Inflammatory macrophage (primary cell): ENCODE measurements at regions not wholly inside any gene's neighbourhood (a gene's known extent, or its start where the extent isn't known, plus 50 kb on each side); places are given as distances from the start of the nearest gene placed in this dataset.
"Not testable (repeated sequence)": the region's sequence is repeated elsewhere in the genome, so short reads cannot be mapped to it uniquely, and the experiment has no call there.

ENCODE experiments used
- DNase-seq, 2 donors: peaks; one replicate each; pipeline ENCODE4 v3.0.0-alpha.2; 2020 to 2022

DNA sequence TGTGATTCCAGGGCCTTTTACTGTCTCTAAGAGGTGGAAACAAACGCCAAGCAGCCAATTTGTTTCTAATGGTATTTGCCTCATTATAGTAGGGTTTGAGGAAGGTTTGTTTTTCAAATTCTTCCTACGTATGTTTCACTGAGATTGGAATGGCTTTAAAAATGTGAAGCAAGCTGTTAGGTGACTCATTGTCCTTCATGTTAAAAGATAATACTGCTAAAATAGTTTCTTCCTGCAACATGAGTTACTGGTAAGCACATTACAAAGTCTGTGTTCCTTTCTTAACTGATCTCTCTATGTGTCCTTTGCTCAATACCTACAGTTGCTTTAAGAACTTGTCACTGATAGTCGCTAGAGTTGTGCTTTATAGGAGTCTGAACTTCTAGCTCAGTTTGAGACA, 1183.9 kb downstream of the RPA4 start:
- no peak for DNase-seq

DNA sequence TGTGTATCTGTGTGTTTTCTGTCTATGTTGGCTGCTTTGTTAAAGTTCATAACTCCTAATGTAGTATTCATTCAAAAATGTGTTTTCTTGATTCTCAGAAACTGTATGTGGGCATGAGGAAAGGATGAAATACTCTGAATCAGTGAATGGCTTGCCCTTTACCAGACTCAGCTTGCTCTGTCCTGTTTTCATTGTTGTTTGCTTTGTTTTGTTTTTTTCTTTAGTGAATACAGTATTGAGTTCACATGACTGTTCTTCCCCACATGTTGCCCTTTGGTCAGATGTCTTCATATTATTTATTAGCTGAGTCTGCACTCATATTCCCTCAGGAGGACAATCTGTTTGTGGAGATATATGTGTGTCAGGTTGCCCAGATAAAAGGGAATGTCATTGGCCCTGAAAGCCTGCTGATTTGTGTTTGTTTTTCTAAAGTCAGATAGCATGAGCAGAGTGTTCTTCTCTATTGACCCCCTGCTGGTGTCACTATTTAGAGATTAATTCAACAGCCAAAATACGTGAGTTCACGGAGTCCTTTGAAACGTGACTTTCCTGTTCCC, 1184.4 kb downstream of the RPA4 start:
- DNase-seq, result no peak

DNA sequence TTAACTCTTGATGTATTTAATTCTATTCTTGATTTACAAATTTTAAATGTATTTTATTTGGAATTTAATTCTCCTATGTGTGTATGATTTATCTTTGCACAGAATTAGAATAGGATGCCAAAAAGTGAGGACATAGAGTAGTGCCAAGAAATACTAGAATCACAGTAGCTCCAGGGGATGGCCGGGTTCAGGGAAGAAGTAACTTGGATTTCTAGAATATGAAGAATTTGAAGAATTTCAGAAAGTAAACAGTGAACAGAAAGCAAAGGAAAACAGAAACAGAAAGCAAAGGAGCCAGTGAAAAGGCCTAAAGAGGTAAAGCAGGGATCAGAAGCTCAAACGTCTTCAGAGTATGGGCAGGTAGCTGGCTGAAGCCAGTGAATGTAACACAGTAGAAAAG, 1187.6 kb downstream of the RPA4 start:
- DNase-seq, result no peak

DNA sequence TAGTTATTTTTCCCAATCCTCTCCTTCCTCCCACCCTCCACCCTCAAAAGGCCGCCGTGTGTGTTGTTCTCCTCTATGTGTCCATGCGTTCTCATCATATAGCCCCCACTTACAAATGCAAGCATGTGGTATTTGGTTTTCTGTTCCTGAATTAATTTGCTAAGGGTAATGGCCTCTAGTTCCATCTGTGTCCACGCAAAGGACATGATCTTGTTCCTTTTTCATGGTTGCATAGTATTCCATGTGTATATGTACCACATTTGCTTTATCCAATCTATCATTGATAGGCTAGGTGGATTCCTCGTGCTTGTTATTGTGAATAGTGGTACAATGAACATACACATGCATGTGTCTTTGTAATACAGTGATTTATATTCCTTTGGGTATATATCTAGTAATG, 1193.7 kb downstream of the RPA4 start:
- DNase-seq, result no peak

DNA sequence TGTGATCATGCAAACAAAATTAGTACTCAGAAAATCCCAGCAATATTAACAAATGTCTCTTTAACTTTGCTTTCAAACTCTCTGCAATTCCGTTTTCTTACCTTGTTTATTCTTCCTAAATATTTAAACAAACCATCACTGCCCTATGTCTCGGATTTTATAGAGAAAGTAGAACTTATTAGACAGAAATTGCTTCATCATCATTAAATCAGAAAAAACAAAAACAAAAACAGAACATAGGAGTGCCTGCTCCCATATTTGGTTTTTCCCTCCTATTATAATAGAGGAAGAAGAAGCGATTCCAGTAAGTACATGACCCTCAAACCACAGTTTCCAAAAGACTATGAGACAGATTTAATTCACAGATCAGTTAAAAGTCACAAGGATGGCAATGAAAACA, 1228.0 kb downstream of the RPA4 start:
- no peak for DNase-seq

DNA sequence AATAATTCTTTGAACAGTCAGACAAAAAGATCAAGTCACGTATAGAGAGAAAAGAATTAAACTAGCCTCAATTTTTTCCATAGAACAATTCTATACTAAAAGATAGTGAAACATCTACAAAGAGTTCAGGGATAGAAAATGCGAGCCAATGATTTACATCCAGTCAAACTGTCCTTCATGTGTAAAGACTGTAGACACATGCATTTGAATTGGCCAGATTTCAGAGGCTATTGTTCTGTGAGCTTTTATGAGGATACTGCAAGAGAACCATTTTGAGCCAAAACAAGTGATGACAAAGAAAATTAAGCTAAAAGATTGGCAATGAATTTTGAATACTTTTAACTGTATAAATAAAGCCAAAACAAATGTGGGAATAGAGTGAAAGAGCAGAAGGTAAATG, 1230.3 kb downstream of the RPA4 start:
- no peak for DNase-seq

DNA sequence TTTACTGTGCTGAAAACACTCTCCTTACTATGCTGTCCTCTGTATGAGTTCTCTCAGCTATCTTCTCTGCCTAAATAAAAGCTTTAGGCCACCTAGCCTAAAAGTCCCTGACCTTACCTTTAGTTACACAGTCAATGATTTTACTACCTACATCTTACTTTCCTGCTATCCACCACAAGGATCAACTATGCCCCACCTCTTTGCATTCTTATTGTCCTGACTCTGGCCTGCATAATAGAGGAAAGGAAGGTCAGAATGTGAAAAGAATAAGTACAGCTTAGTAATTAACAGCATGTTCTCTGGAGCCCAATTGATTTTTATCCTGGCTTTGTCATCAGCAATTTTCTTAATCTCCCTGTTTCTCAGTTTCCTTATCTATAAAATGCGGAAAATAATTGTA, 1257.8 kb downstream of the RPA4 start:
- no peak for DNase-seq

DNA sequence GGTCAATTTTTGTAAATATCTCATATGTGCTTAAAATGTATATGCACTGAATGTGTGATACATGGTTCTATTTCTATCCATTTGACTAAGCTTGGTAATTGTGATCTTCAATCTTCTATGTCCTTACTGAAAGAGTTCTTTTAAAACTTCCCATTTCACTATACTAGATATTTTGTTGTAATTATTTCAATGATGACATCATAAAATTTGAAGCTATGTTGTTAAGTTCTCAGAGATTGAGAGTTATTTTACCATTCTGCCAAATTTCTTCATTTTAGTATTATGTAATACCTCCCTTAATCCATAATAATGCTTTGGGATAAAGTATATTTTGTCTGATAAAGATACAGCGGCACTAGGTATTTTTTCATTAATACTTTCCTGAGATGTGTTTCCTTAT, 1307.3 kb downstream of the RPA4 start:
- no peak for DNase-seq

DNA sequence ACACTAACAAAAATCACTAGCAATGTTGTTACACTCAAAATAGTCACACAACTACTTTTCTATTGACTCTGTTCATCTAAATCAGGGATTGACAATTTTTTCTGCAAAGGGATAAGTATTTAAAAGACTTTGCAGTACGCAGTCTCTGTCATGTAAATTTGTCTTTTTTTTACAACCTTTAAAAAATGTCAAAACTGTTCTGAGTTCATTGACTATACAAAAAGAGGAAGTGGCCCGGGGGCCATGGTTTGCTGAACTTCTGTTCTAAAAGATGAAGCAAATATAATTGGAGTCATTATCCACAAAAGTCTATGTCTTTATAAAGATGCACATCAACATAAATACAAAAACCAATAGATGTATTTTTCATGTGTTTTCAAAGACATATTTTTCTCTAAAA, 1310.3 kb downstream of the RPA4 start:
- DNase-seq, result no peak

DNA sequence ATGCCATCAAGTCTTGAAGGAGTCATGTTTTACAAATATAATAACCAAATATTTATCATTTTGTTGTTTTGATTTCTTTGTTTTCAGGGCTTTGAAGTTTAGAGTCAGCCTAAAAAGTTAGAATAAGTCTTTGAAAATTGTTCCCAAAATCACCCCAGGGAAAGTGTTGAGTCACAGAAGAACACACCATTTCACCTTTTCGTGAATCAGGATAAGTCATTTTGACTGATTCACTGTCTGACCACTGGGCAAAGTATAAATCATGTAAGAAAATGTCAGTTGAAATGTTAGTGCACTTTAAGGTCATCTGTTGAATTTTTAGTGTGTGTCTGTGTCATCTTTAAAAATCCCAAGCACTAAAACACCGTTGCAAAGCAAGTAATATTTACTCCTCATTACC, 1320.1 kb downstream of the RPA4 start:
- DNase-seq, result no peak

DNA sequence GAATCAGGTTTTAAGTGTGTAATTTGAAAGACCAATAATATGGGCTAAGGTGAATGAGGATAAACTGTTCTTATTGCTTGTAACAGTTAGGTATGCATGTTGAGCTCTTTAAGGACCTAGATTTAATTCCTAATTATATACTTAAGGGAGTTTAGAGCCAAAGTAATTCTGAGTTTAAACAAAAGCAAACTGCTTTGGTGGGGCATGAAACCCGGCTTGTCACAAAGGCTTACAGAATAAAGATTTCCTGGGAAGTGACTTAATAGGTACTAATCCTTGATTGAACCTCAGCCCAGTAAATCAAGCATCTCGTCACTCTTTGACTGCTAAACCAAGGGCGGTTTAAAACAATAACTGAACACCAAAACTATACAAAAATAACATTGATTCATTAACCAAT, 1324.2 kb downstream of the RPA4 start:
- no peak for DNase-seq

DNA sequence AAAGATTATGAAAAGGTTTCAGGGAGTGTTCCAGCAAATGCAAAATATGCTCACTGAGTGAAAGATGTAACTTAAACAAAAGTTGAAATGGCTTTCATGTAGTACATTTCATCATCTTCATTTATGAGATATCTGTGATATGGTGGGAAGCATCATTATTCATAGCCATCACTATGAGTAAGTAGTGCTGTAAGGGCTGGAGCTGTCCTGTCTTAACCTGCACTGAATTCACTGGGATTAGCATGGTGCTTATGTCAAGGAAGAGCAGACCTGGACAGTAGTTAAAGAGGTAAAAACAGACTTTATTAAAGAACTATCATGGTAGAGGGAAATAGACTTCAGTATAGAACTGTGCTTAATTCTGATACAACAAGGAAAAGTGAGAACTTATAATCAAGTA, 1347.3 kb downstream of the RPA4 start:
- DNase-seq, result no peak

DNA sequence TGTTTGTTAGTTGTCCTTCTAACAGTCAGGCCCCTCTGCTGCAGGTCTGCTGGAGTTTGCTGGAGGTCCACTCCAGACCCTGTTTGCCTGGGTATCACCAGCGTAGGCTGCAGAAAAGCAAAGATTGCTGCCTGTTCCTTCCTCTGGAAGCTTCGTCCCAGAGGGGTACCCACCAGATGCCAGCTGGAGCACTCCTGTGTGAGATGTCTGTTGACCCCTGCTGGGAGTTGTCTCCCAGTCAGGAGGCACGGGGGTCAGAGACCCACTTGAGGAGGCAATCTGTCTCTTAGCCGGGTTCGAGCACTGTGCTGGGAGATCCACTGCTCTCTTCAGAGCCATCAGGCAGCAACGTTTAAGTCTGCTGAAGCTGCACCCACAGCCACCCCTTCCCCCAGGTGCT, 1356.4 kb downstream of the RPA4 start:
- DNase-seq, result not testable (repeated sequence)

DNA sequence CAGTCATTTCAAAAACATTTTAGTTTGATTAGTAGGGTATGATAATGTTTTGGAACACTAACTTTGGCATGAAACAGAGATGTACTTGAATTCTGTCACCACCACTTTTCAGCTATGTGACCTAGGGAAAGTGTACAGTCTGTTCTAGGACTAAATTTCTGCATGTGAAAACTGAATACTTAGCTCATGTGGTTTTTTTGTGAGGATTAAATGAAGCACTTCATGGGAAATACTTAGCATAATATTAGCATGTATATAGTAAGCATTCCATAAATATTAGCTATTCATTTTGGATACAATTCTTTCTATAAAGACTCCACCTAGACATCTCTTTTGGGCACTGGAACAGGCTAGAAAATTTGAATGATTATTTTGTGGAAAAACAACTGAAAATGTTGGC, 1379.4 kb downstream of the RPA4 start:
- DNase-seq, result no peak

DNA sequence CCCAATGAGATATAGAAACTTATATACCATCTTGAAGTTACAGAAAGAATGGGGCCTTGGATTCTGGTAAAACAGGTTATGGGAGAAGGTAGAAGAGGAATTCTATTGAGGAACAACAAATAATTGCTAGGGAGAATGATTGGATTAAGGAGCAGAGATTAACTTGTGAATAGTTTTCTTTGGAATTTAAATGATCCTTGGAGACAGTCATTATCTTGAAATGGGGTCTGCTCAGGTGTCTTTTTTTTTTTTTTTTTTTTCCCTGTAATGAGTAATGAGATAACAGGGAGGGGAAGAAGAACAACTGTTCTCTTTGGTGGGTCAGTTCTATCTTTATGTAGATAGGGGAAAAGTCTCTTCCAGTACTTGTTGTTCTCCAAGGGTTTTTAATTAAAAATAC, 1406.0 kb downstream of the RPA4 start:
- no peak for DNase-seq

DNA sequence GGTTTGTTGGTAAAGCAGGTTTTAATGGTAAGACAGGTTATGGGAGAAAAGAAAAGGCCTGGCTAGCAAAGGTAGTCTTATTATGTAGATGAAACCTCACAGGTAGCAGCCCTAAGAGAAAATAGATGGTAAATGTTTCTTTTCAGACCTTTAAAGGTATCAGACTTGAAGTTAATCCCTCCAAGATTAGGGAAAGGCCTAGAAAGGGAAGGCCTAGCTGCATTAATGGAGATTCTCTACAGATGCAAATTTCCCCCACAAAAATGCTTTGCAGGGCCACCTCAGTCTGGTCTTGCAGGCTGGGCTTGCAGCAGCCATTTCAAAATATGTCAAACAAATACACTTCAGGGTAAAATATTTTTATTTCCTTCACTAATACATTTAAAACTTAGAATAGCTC, 1410.6 kb downstream of the RPA4 start:
- no peak for DNase-seq

DNA sequence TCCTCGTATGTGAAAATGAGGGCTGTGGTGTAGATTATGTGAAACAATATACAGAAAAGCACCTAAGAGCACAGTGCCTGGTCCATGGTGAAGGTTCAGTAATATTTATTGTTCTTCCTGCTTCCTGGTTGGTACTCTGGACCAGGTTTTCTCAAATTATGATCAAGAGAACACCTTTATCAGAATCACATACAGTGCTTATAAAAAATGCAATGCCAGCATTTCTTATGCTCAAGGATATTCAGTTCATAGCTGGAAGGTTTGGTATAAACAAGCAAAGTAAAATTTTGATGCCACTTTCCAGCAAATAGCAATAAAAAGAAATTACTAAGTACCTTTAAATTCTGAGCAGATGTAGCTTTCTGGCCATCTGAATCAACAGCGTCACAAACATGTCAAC, 1412.4 kb downstream of the RPA4 start:
- DNase-seq, result no peak

DNA sequence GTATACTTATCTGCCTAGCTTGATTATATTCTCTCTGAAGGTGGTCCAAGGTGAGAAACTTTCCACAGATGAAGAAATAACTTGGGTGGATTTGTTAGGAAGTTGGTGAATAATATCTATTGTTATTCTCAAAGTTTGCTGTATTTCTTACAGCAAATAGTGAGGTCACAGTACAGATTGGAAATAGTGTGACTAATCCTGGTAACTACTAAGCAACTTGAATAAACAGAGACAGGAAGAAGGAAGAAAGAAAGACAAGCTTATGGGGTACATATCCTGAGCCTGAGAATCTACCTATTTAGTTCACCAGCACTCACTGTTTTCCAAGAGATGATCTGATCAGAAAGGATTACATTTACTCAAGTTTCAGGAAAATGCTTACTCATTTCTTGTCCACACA, 1416.1 kb downstream of the RPA4 start:
- DNase-seq, result no peak

DNA sequence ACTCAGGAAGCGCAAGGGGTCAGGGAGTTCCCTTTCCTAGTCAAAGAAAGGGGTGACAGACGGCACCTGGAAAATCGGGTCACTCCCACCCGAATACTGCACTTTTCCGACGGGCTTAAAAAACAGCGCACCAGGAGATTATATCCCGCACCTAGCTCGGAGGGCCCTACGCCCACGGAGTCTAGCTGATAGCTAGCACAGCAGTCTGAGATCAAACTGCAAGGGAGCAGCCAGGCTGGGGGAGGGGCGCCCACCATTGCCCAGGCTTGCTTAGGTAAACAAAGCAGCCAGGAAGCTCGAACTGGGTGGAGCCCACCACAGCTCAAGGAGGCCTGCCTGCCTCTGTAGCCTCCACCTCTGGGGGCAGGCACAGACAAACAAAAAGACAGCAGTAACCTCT, 1416.8 kb downstream of the RPA4 start:
- DNase-seq, result not testable (repeated sequence)

DNA sequence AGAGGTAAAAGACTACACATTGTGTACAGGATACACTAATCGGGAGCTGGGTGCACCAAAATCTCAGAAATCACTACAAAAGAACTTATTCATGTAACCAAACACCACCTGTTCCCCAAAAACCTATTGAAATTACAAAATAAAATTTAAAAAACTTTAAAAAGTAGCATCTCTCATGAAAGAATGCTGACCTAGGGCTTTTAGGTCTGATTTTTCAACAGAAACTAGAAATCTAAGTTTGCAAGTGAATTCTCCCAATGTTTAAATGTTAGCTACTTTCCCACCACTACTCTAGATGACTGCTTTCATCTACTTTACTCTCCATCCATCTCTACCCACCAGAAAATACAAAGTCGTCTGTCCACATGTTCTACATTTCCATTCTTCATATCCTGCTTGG, 1447.7 kb downstream of the RPA4 start:
- DNase-seq, result no peak

DNA sequence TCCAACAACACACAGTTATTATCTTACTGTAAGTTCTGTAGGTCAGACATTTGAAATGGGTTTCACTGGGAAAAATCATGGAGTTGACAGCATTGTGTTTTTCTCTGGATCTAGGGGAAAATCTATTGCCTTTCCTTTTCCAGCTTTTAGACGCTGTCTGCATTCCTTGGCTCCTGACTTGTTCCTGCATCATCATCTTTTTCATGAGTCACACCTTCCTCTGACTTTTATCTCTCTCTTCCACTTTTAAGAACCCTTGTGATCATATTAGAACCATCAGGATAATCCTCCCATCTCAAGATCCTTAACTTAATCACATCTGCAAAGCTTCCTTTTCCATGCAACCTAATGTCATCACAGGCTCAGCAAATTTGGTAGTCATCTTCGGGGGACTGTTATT, 1454.8 kb downstream of the RPA4 start:
- DNase-seq, result no peak

DNA sequence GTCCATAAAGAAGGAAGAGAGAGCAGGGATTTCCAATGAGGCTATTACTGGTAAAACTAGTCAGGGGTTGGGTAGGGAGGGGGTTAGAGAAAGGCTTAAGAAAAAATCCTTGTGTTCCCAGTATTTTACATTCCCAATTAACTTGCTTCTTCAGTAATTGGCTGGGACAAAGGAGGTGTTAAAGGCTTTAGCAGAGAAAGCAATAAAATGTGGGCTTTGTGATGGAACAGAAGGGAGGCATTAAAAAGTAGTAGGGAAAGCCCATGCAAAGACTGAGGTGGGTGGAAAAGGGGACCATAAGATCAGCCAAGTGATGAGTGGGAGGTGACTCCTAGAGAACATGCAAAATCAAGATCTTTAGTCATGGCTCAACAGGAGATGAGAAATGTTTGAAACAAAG, 1467.2 kb downstream of the RPA4 start:
- no peak for DNase-seq

DNA sequence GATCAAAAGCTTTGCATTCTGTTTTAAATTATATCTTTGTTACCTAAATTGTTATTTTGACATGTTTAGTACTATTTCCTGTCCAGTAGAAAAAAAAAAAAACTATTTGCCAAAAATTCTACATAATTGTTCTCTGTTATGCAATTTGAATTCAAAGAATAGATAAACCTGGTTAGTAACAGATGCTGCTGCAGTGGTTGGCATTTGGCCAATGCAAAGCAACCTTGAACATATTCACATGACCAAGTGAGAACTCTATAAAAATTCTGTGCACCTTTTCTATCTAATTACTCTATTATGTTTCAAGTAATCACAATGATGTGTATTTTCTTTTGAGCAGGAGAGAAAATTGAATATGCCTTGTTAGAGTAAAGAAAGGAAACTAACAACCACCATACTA, 1473.4 kb downstream of the RPA4 start:
- no peak for DNase-seq

DNA sequence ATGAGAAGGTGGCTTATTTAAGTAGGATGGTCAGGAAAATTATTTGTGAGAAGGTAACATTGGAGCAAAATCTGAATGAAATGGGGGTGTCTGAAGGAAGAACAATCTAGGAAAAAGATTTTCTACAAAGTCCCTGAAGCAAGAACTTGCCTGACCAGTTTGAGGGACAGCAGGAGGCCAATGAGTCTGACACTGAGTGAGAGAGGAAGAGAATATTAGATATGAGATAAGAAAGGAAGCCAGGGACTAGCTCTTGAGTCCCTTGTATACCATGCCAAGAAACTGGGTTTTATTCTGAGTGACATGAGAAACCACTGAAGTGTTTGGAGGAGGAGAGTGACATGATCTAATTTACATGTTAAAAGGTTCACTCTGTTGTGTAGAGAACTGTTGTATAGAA, 1478.9 kb downstream of the RPA4 start:
- no peak for DNase-seq

DNA sequence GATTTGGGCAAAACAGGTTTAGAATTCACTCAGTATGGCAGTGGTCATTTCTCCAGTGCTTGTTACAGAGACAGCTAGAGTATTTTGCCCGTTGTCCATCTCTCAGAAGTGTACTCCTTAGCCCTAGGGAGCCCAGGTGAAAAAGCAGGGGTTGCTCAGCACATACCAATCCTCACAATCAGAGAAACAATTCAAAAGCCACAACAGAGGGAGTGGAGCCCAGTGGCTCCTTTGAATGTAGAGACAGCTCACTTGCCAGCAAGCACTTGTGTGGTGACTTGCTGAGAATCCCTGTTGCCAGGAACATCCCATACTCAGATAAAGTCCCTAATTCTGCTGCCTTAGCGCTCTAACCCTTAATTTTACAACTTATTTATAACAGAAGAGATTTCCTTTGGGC, 1488.3 kb downstream of the RPA4 start:
- no peak for DNase-seq

DNA sequence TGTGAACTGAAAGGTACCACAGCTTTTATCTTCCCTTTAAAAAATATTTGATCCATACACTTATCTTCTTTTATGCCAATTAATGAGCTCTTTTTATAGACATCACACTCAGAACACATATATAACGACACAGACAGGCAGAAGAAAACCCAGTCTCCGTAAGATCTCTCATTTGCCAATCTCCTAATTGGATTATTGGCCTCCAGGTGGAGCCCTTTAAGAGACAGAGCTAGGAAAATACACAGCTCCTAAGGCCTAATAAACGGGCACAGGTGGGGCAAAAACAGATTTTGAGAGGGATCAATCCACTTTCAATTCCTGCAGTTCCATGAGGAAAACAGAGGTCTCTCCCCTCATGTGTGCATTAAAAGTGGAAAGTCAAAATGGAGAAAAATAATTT, 1495.4 kb downstream of the RPA4 start:
- no peak for DNase-seq
